DND-41 (cell line): ENCODE measurements at regions not wholly inside any gene's neighbourhood (a gene's known extent, or its start where the extent isn't known, plus 50 kb on each side); places are given as distances from the start of the nearest gene placed in this dataset.

Experiments used
- CTCF ChIP-seq: IDR thresholded peaks from 2 replicates; pipeline ENCODE4 v1.5.1; 2012; ENCODE audit warnings: borderline replicate concordance, low read length, moderate library complexity, mild to moderate bottlenecking; ENCODE audit not compliant: poor library complexity, severe bottlenecking; ENCODE audit errors: extremely low read depth
- EZH2 ChIP-seq: IDR thresholded peaks from 3 replicates; pipeline ENCODE4 v1.6.1; 2012; ENCODE audit warnings: borderline replicate concordance, low read depth, mild to moderate bottlenecking, moderate library complexity, low read length, inconsistent platforms; ENCODE audit not compliant: severe bottlenecking

GRCh38 chr4:3850128-3850527 lies 83.9 kb downstream of the ADRA2C start:
- no peak for TF ChIP-seq CTCF
- TF ChIP-seq EZH2, result no peak
